HEK293 (cell line): ENCODE measurements at regions not wholly inside any gene's neighbourhood (a gene's known extent, or its start where the extent isn't known, plus 50 kb on each side); places are given as distances from the start of the nearest gene placed in this dataset.

Source experiments
- CTCF ChIA-PET: fragments of 350-600 bp; formaldehyde crosslinking; extraction: SDS; loops from one replicate; lab custom pipeline; 2021; ENCODE audit warnings: antibody characterized with exemption; lab: Yijun Ruan, JAX
- POLR2A ChIA-PET: fragments of 300-600 bp; formaldehyde crosslinking; extraction: SDS; loops from one replicate; lab custom pipeline; 2020; ENCODE audit warnings: antibody characterized with exemption, inconsistent platforms; lab: Yijun Ruan, JAX
- H3K27ac ChIP-seq: fragments of 200-500 bp; sonication (Bioruptor generic); 2 replicates; pipeline ENCODE4 v1.5.1; 2014; ENCODE audit warnings: low read depth, low read length, control low read depth, inconsistent platforms; ENCODE audit errors: extremely low read depth
- H3K36me3 ChIP-seq, 2 experiments: fragments of 200-500 bp in 1 of 2; sonication (Bioruptor generic) in 1 of 2; 1 replicate in 1 of 2; 2 replicates in 1 of 2; pipeline ENCODE4 v1.5.1; 2014 to 2017; ENCODE audit warnings: inconsistent platforms in 2 of 2, low read length in 2 of 2; ENCODE audit not compliant: control insufficient read depth in 2 of 2, insufficient read depth in 1 of 2
- H3K4me1 ChIP-seq: fragments of 200-500 bp; sonication (Bioruptor generic); 2 replicates; pipeline ENCODE4 v1.5.1; 2014; ENCODE audit warnings: mild to moderate bottlenecking, low read length, inconsistent platforms; ENCODE audit not compliant: control insufficient read depth, insufficient read depth
- H3K4me3 ChIP-seq: 2 replicates; pipeline ENCODE4 v1.5.1; 2011; ENCODE audit warnings: low read depth, mild to moderate bottlenecking, control low read depth, low read length, moderate library complexity
- H3K9me3 ChIP-seq: fragments of 200-500 bp; sonication (Bioruptor generic); 2 replicates; pipeline ENCODE4 v1.5.1; 2014; ENCODE audit warnings: low read depth, low read length, inconsistent platforms; ENCODE audit not compliant: control insufficient read depth, insufficient read depth
- BCL6B ChIP-seq: fragments of 450-650 bp; formaldehyde crosslinking; IDR thresholded peaks from 2 replicates; pipeline ENCODE4 v1.5.1; 2017; ENCODE audit warnings: missing biosample characterization, missing genetic modification characterization
- GFI1B ChIP-seq: fragments of 450-650 bp; formaldehyde crosslinking; IDR thresholded peaks from 2 replicates; pipeline ENCODE4 v1.5.1; 2016; ENCODE audit warnings: missing biosample characterization, missing genetic modification characterization
- MEIS1 ChIP-seq: sonication (generic); formaldehyde crosslinking; IDR thresholded peaks from 2 replicates; pipeline ENCODE4 v1.8.1; 2022; ENCODE audit warnings: missing genetic modification reagents, mild to moderate bottlenecking, borderline replicate concordance
- PRDM4 ChIP-seq: fragments of 450-650 bp; formaldehyde crosslinking; IDR thresholded peaks from 2 replicates; pipeline ENCODE4 v1.5.1; 2017; ENCODE audit warnings: missing biosample characterization, missing genetic modification characterization
- PRDM6 ChIP-seq: fragments of 450-650 bp; formaldehyde crosslinking; IDR thresholded peaks from 2 replicates; pipeline ENCODE4 v1.5.1; 2017; ENCODE audit warnings: missing biosample characterization, missing genetic modification characterization
- SCRT2 ChIP-seq: fragments of 450-650 bp; formaldehyde crosslinking; IDR thresholded peaks from 2 replicates; pipeline ENCODE4 v1.5.1; 2016; ENCODE audit warnings: missing biosample characterization, missing genetic modification characterization
- SETDB1 ChIP-seq: IDR thresholded peaks from one replicate; pipeline ENCODE4 v1.6.1; 2017; ENCODE audit warnings: mild to moderate bottlenecking, low read length, moderate library complexity, mixed read lengths; ENCODE audit not compliant: insufficient read length
- ZBTB1 ChIP-seq: fragments of 450-650 bp; formaldehyde crosslinking; IDR thresholded peaks from 2 replicates; pipeline ENCODE4 v1.5.1; 2016; ENCODE audit warnings: missing biosample characterization, missing genetic modification characterization
- ZBTB44 ChIP-seq: fragments of 450-650 bp; IDR thresholded peaks from 2 replicates; pipeline ENCODE4 v1.5.1; 2018; ENCODE audit warnings: missing biosample characterization, mild to moderate bottlenecking, missing genetic modification characterization
- ZFP37 ChIP-seq: fragments of 450-650 bp; formaldehyde crosslinking; IDR thresholded peaks from 2 replicates; pipeline ENCODE4 v1.5.1; 2016; ENCODE audit warnings: missing biosample characterization, missing genetic modification characterization
- ZNF140 ChIP-seq: fragments of 450-650 bp; formaldehyde crosslinking; IDR thresholded peaks from 2 replicates; pipeline ENCODE4 v1.5.1; 2016; ENCODE audit warnings: missing biosample characterization, missing genetic modification characterization
- ZNF544 ChIP-seq: fragments of 450-650 bp; formaldehyde crosslinking; IDR thresholded peaks from 2 replicates; pipeline ENCODE4 v1.5.0; 2017; ENCODE audit warnings: missing biosample characterization, missing genetic modification characterization
- ZNF658 ChIP-seq: fragments of 450-650 bp; formaldehyde crosslinking; IDR thresholded peaks from 2 replicates; pipeline ENCODE4; 2016; ENCODE audit warnings: missing biosample characterization, missing genetic modification characterization
- ZNF701 ChIP-seq: fragments of 450-650 bp; formaldehyde crosslinking; IDR thresholded peaks from 2 replicates; pipeline ENCODE4 v1.5.1; 2016; ENCODE audit warnings: missing biosample characterization, missing genetic modification characterization
- ZNF792 ChIP-seq: fragments of 450-650 bp; formaldehyde crosslinking; IDR thresholded peaks from 2 replicates; pipeline ENCODE4 v1.5.1; 2016; ENCODE audit warnings: missing biosample characterization, missing genetic modification characterization
- ZSCAN4 ChIP-seq: fragments of 450-650 bp; formaldehyde crosslinking; IDR thresholded peaks from 2 replicates; pipeline ENCODE4 v1.5.1; 2017; ENCODE audit warnings: missing biosample characterization, missing genetic modification characterization

- TF ChIP-seq ZFP37 (no peak), ZNF140 (no peak)
Observed at GRCh38 chr5:125894383-125894782, 528.8 kb upstream of the GRAMD2B start (continued).

- Histone ChIP-seq H3K9me3 (no peaks in the 10 kb centered on the region), H3K27ac (no peak overlapping the region), H3K4me3 (no peak overlapping the region), H3K4me1 (peaks cover 13% of the 10 kb centered on the region)
- POLR2A ChIA-PET, result no interaction called here
- TF ChIP-seq ZBTB1 (tag by site-specific recombination) (no peak), PRDM4 (no peak), ZSCAN4 (no peak), ZNF544 (tag by site-specific recombination) (no peak), BCL6B (tag by site-specific recombination) (no peak)
- TF ChIP-seq, all 188 proteins: peak for 0
- CTCF ChIA-PET, result interaction anchor here (0.7 kb wide), 1 partner anchor 327 kb away, joined by 3 read pairs; no protein-coding TSS in a partner anchor
- no peaks in the 10 kb centered on the region for H3K36me3 ChIP-seq
Observed at GRCh38 chr5:125896368-125896767, 526.8 kb upstream of the GRAMD2B start.

- POLR2A ChIA-PET, result no interaction called here
- Histone ChIP-seq H3K36me3 (no peaks in the 10 kb centered on the region), H3K27ac (no peak overlapping the region), H3K4me3 (no peak overlapping the region), H3K4me1 (peaks cover 12% of the 10 kb centered on the region), H3K9me3 (no peaks in the 10 kb centered on the region)
- TF ChIP-seq ZNF658 (tag by site-specific recombination) (no peak), SCRT2 (peak; percentile 47; the same call in 1 of the 2 replicates), ZBTB44 (tag by site-specific recombination) (0 out of 2 replicates have a peak, but pooled peaks have one; percentile 11), SETDB1 (no peak), MEIS1 (no peak), ZNF701 (tag by site-specific recombination) (no peak), PRDM6 (0 out of 2 replicates have a peak, but pooled peaks have one; percentile 21), ZNF792 (tag by site-specific recombination) (no peak), GFI1B (tag by site-specific recombination) (no peak)
- CTCF ChIA-PET, result interaction anchor here (0.7 kb wide), 1 partner anchor 326 kb away, joined by 3 read pairs; no protein-coding TSS in a partner anchor
Observed at GRCh38 chr5:125897089-125897488, 526.1 kb upstream of the GRAMD2B start.
